ENCODE measurements at regions not wholly inside any gene's neighbourhood (a gene's known extent, or its start where the extent isn't known, plus 50 kb on each side); places are given as distances from the start of the nearest gene placed in this dataset.

GRCh38 chr22:19636696-19637407 lies 77.5 kb upstream of the SEPTIN5 start:
- Histone ChIP-seq H3K27me3 (ENCODE audit: insufficient read depth, low read length) (no peaks in the 10 kb centered on the region), H4K20me1 (ENCODE audit: insufficient read depth) (no peaks in the 10 kb centered on the region), H3K36me3 (ENCODE audit: control insufficient read depth in 1 of 2, insufficient read depth in 2 of 2, low read length in 2 of 2) (no peaks in the 10 kb centered on the region), H3K27ac (ENCODE audit: low read depth, low read length) (no peak overlapping the region), H2AFZ (ENCODE audit: low read depth, low read length, poor library complexity, severe bottlenecking) (no peak overlapping the region), H3K4me2 (ENCODE audit: low read length) (no peak overlapping the region), H3K4me3 (replicated peaks in 1 of 2; ENCODE audit: low read depth in 1 of 2, low read length in 2 of 2) (no peak overlapping the region), H3K79me2 (ENCODE audit: insufficient read depth, low read length) (no peaks in the 10 kb centered on the region), H3K9me2 (ENCODE audit: insufficient read depth) (no peaks in the 10 kb centered on the region), H3K4me1 (ENCODE audit: control insufficient read depth in 1 of 2, insufficient read depth in 2 of 2, low read length in 2 of 2) (peaks cover 4 to 12% of the 10 kb centered on the region in 2 experiments; a peak in 3 of 4 replicates), H3K9ac (ENCODE audit: low read length) (no peak overlapping the region), H3K9me3 (ENCODE audit: control insufficient read depth in 1 of 2, insufficient read depth in 1 of 2, low read depth in 1 of 2, low read length in 2 of 2) (no peaks in the 10 kb centered on the region)
- intact Hi-C loops (cut with micrococcal nuclease) = no loop called here
- TF ChIP-seq SIN3A (IDR thresholded peaks at IDR 0.05; ENCODE audit: low read depth) (no peak), SP1 (IDR thresholded peaks at IDR 0.05; ENCODE audit: low read depth) (no peak), ELF1 (IDR thresholded peaks at IDR 0.05; ENCODE audit: borderline replicate concordance, low read depth) (no peak)
- RAD21 ChIA-PET (ENCODE audit: low non-redundant PET in 1 of 2, low total read pairs in 2 of 2, uncharacterized antibody in 2 of 2, unreplicated experiment in 2 of 2) = no interaction called here
- CTCF ChIA-PET = no interaction called here
- no TSS peak for BruUV-seq (replicated peaks)
- DNase-seq (ENCODE audit: low read depth, low spot score) = no peak
- no peak for ATAC-seq
- POLR2A ChIA-PET = no interaction called here

GRCh38 chr22:19637408-19638281 lies 76.7 kb upstream of the SEPTIN5 start:
- Histone ChIP-seq H2AFZ (ENCODE audit: low read depth, low read length, poor library complexity, severe bottlenecking) (no peak overlapping the region), H3K9me2 (ENCODE audit: insufficient read depth) (no peaks in the 10 kb centered on the region), H3K36me3 (ENCODE audit: control insufficient read depth in 1 of 2, insufficient read depth in 2 of 2, low read length in 2 of 2) (no peaks in the 10 kb centered on the region), H3K9ac (ENCODE audit: low read length) (no peak overlapping the region), H3K4me2 (ENCODE audit: low read length) (no peak overlapping the region), H3K4me1 (ENCODE audit: control insufficient read depth in 1 of 2, insufficient read depth in 2 of 2, low read length in 2 of 2) (peaks cover 0 to 10% of the 10 kb centered on the region in 2 experiments; a peak in 2 of 4 replicates), H3K27me3 (ENCODE audit: insufficient read depth, low read length) (no peaks in the 10 kb centered on the region), H3K79me2 (ENCODE audit: insufficient read depth, low read length) (no peaks in the 10 kb centered on the region), H4K20me1 (ENCODE audit: insufficient read depth) (no peaks in the 10 kb centered on the region), H3K27ac (ENCODE audit: low read depth, low read length) (no peak overlapping the region), H3K4me3 (replicated peaks in 1 of 2; ENCODE audit: low read depth in 1 of 2, low read length in 2 of 2) (no peak overlapping the region), H3K9me3 (ENCODE audit: control insufficient read depth in 1 of 2, insufficient read depth in 1 of 2, low read depth in 1 of 2, low read length in 2 of 2) (no peaks in the 10 kb centered on the region)
- no peak for ATAC-seq
- intact Hi-C loops (cut with micrococcal nuclease) = no loop called here
- no peak for DNase-seq (ENCODE audit: low read depth, low spot score)
- BruUV-seq (replicated peaks) = no TSS peak
- CTCF ChIA-PET = no interaction called here
- POLR2A ChIA-PET = no interaction called here
- RAD21 ChIA-PET (ENCODE audit: low non-redundant PET in 1 of 2, low total read pairs in 2 of 2, uncharacterized antibody in 2 of 2, unreplicated experiment in 2 of 2) = no interaction called here
- TF ChIP-seq YY1 (IDR thresholded peaks at IDR 0.05; ENCODE audit: extremely low read depth, insufficient replicate concordance, low read depth, low read length) (no peak), POLR2AphosphoS5 (IDR thresholded peaks at IDR 0.05; ENCODE audit: low read depth, low read length) (no peak), FOSL1 (IDR thresholded peaks at IDR 0.05; ENCODE audit: low read depth) (no peak), CEBPB (IDR thresholded peaks at IDR 0.05; ENCODE audit: low read depth) (no peak), REST (IDR thresholded peaks at IDR 0.05; ENCODE audit: low read depth) (no peak), JUND (IDR thresholded peaks at IDR 0.05) (no peak), ZFX (IDR thresholded peaks at IDR 0.05) (no peak), CBX3 (IDR thresholded peaks at IDR 0.05; ENCODE audit: low read depth) (no peak), RAD21 (IDR thresholded peaks at IDR 0.05; ENCODE audit: low read depth) (no peak), ZBTB33 (IDR thresholded peaks at IDR 0.05; ENCODE audit: extremely low read depth, insufficient replicate concordance, low read length) (no peak), EZH2phosphoT487 (IDR thresholded peaks at IDR 0.05; ENCODE audit: borderline replicate concordance) (no peak), ELF1 (IDR thresholded peaks at IDR 0.05; ENCODE audit: borderline replicate concordance, low read depth) (no peak)
